Ovary (tissue), 3 donors: ENCODE measurements at regions not wholly inside any gene's neighbourhood (a gene's known extent, or its start where the extent isn't known, plus 50 kb on each side); places are given as distances from the start of the nearest gene placed in this dataset.

Source experiments
- EP300 ChIP-seq: sonication (generic); formaldehyde crosslinking; IDR thresholded peaks from one replicate; pipeline ENCODE4 v1.6.1; 2017; ENCODE audit warnings: antibody characterized with exemption
- POLR2A ChIP-seq: fragments of 450-650 bp; IDR thresholded peaks from one replicate; pipeline ENCODE4 v1.6.1; 2017; ENCODE audit warnings: antibody characterized with exemption, mild to moderate bottlenecking, moderate library complexity
- TF ChIP-seq, protein P1 (sequence below), 3 donors: fragments of 450-650 bp in 2 of 3; fragments of 200-600 bp in 1 of 3; IDR thresholded peaks; one replicate each; pipeline versions ENCODE4 v1.5.1 to v1.8.0; 2016 to 2022; ENCODE audit warnings: antibody characterized with exemption in 3 of 3, mild to moderate bottlenecking in 1 of 3
- donor health status: DM: no; HTN: no; CAD: no.

DNA sequence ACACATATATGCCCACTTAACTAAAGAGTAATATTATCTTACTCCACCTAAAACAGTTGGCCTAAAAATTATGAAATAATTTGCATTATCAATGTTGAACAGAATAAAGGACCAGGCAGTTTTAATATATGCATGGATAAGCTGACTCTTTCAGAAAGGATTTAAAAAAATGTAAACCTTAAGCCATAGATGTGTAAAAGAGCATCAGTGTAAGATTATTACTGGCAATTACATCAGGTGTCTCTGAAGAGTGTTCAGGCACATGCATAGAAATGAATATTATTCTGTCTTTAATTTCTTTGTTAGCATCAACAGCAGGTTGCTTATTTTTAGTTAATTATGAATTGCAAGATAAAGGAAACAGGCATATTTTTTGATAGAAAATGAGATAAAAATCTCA, 1353.8 kb downstream of the C4orf33 start:
- no peak for TF ChIP-seq POLR2A
- TF ChIP-seq, protein P1, sequence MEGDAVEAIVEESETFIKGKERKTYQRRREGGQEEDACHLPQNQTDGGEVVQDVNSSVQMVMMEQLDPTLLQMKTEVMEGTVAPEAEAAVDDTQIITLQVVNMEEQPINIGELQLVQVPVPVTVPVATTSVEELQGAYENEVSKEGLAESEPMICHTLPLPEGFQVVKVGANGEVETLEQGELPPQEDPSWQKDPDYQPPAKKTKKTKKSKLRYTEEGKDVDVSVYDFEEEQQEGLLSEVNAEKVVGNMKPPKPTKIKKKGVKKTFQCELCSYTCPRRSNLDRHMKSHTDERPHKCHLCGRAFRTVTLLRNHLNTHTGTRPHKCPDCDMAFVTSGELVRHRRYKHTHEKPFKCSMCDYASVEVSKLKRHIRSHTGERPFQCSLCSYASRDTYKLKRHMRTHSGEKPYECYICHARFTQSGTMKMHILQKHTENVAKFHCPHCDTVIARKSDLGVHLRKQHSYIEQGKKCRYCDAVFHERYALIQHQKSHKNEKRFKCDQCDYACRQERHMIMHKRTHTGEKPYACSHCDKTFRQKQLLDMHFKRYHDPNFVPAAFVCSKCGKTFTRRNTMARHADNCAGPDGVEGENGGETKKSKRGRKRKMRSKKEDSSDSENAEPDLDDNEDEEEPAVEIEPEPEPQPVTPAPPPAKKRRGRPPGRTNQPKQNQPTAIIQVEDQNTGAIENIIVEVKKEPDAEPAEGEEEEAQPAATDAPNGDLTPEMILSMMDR (IDR thresholded peaks at IDR 0.05): no peak
- no peak for TF ChIP-seq EP300
